Mammary epithelial cell (primary cell): ENCODE measurements at regions not wholly inside any gene's neighbourhood (a gene's known extent, or its start where the extent isn't known, plus 50 kb on each side); places are given as distances from the start of the nearest gene placed in this dataset.
"Not testable (repeated sequence)": the region's sequence is repeated elsewhere in the genome, so short reads cannot be mapped to it uniquely, and the experiment has no call there.

Experiments used
- EZH2 ChIP-seq: IDR thresholded peaks from 2 replicates; pipeline ENCODE4 v1.6.1; 2012; ENCODE audit warnings: low read length, inconsistent platforms, borderline replicate concordance
- TF ChIP-seq, protein P1 (sequence below), 2 donors: IDR thresholded peaks in 1 of 2; conservative IDR thresholded peaks in 1 of 2; 2 replicates each; pipeline ENCODE4 v1.5.1; 2011 to 2012; ENCODE audit warnings: inconsistent platforms in 2 of 2, low read length in 2 of 2, mild to moderate bottlenecking in 2 of 2, control low read depth in 1 of 2, low read depth in 1 of 2; ENCODE audit not compliant: insufficient read depth in 1 of 2; ENCODE audit errors: extremely low read depth in 1 of 2

DNA sequence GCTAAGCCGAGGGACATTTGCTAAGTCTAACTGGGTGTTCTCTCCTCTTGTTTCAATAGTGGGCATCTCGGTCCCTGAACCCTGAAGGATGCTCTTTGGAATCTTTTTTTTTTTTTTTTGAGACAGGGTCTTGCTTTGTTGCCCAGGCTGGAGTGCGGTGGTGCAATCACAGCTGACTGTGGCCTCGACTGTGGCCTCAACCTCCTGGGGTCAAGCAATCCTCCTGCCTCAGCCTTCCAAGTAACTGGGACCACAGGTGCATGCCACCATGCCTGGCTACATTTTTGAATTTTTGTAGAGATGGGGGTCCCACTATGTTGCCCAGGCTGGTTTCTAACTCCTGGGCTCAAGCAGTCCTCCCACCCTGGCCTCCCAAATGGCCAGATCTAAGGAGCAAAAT, 119.0 kb upstream of the SDK1 start:
- TF ChIP-seq, protein P1, sequence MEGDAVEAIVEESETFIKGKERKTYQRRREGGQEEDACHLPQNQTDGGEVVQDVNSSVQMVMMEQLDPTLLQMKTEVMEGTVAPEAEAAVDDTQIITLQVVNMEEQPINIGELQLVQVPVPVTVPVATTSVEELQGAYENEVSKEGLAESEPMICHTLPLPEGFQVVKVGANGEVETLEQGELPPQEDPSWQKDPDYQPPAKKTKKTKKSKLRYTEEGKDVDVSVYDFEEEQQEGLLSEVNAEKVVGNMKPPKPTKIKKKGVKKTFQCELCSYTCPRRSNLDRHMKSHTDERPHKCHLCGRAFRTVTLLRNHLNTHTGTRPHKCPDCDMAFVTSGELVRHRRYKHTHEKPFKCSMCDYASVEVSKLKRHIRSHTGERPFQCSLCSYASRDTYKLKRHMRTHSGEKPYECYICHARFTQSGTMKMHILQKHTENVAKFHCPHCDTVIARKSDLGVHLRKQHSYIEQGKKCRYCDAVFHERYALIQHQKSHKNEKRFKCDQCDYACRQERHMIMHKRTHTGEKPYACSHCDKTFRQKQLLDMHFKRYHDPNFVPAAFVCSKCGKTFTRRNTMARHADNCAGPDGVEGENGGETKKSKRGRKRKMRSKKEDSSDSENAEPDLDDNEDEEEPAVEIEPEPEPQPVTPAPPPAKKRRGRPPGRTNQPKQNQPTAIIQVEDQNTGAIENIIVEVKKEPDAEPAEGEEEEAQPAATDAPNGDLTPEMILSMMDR (conservative IDR thresholded peaks at IDR 0.05 in 1 of 2, IDR thresholded peaks at IDR 0.05 in 1 of 2; ENCODE audit: extremely low read depth in 1 of 2, insufficient read depth in 1 of 2, low read depth in 1 of 2, low read length in 2 of 2): not testable (repeated sequence)
- TF ChIP-seq EZH2: not testable (repeated sequence)
